Psoas muscle (tissue), 7 donors: ENCODE measurements at regions not wholly inside any gene's neighbourhood (a gene's known extent, or its start where the extent isn't known, plus 50 kb on each side); places are given as distances from the start of the nearest gene placed in this dataset.

ENCODE experiments used
- ATAC-seq, 4 donors: fragments of 200-7000 bp; cut with Tn5 transposase; one replicate each; pipeline ENCODE4 v1.9.1; 2020; ENCODE audit warnings: moderate library complexity in 3 of 4, mild to moderate bottlenecking in 2 of 4
- DNase-seq, 2 donors: peaks; one replicate each; pipeline ENCODE4 v3.0.0-alpha.2; 2020
- H3K27ac ChIP-seq: fragments of 200-600 bp; one replicate; pipeline ENCODE4 v1.8.0; 2022
- H3K27me3 ChIP-seq, 3 donors: fragments of 200-600 bp in 1 of 3; one replicate each; pipeline versions ENCODE4 v1.6.1 to v1.8.0; 2013 to 2022; ENCODE audit warnings: low read length in 2 of 3, mild to moderate bottlenecking in 2 of 3, moderate library complexity in 1 of 3; ENCODE audit not compliant: insufficient read depth in 3 of 3
- H3K36me3 ChIP-seq, 2 donors: fragments of 200-600 bp in 1 of 2; one replicate each; pipeline versions ENCODE4 v1.6.1 to v1.8.0; 2013 to 2022; ENCODE audit warnings: low read depth in 1 of 2, mild to moderate bottlenecking in 1 of 2, moderate library complexity in 1 of 2; ENCODE audit not compliant: insufficient read depth in 1 of 2
- H3K4me1 ChIP-seq: fragments of 200-600 bp; one replicate; pipeline ENCODE4 v1.8.0; 2022
- H3K4me3 ChIP-seq: fragments of 200-600 bp; one replicate; pipeline ENCODE4 v1.8.0; 2022; ENCODE audit warnings: mild to moderate bottlenecking
- H3K9me3 ChIP-seq: fragments of 200-600 bp; one replicate; pipeline ENCODE4 v1.8.0; 2022
- WGBS, 3 donors: extraction: QIAGEN DNeasy Blood & Tissue Kit; methylation state at CpG; one replicate each; pipeline versions ENCODE4 v1.1.6 to v1.1.7; 2013; 5-methylcytosine and 5-hydroxymethylcytosine counted together
- intact Hi-C, 2 donors: fragments of 100-400 bp; cut with DNase I; formaldehyde crosslinking; loops; one replicate each; pipeline versions ENCODE4 v1.11.0 to v1.14.2; 2022
- TF ChIP-seq, protein P1 (sequence below): fragments of 200-600 bp; IDR thresholded peaks from one replicate; pipeline ENCODE4 v1.8.0; 2022; ENCODE audit warnings: antibody characterized with exemption
- donor health status: healthy with polysubstance abuse.
- donor health status: DM: no; HTN: no; CAD: no; lungs with moderate emphysema.
- donor health status: Bipolar disorder and iron deficiency.
- donor health status: healthy.
- donor health status: DM: yes; HTN: yes; CAD: no.
- donor health status: DM: no; HTN: no; CAD: no.
- donor health status: DM: yes; HTN: yes; CAD: no.

DNA sequence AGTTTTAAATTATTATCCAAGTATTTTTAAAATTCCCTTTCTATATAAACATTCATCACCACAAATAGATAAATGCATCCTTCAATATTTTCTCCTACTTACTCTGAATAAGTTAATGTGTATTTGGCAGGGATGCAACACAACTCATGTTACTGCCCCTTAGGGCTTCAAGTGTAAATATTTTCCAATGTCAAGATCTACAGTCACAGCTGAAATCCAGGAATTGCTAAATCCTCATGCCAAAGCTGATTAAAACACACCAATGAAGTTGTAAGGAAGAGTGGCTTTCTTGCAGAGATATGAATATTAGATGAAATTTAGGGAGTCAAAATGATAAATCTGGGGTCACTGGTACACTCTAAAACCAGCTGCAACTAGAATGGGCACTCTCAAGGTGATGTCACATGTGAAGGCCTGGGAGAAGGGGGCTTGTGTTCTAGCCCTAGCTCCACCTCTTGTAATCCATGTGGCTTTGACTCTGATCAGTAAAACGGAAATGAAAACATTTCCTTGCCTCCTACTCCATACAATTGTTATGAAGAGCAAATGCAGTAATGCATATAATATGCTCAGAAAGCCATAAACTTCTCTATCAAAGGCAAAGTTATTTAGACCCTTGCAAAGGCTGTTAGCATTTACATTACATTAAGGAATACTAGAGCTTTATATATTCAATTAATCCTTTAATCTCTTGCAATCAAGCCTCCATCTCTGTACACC is 228.1 kb upstream of the NFE2L3 start:
- ATAC-seq (no peak), DNase-seq (no peak)
- Histone ChIP-seq H3K9me3 (no peaks in the 10 kb centered on the region), H3K27ac (no peak overlapping the region), H3K4me3 (no peak overlapping the region), H3K36me3 (no peaks in the 10 kb centered on the region), H3K27me3 (no peaks in the 10 kb centered on the region), H3K4me1 (no peaks in the 10 kb centered on the region)
- intact Hi-C loops = no loop called here
- 32 to 37% (median 35%) methylated on average over 1 of the region's 1 CpG for WGBS, 3 donors
- TF ChIP-seq, protein P1, sequence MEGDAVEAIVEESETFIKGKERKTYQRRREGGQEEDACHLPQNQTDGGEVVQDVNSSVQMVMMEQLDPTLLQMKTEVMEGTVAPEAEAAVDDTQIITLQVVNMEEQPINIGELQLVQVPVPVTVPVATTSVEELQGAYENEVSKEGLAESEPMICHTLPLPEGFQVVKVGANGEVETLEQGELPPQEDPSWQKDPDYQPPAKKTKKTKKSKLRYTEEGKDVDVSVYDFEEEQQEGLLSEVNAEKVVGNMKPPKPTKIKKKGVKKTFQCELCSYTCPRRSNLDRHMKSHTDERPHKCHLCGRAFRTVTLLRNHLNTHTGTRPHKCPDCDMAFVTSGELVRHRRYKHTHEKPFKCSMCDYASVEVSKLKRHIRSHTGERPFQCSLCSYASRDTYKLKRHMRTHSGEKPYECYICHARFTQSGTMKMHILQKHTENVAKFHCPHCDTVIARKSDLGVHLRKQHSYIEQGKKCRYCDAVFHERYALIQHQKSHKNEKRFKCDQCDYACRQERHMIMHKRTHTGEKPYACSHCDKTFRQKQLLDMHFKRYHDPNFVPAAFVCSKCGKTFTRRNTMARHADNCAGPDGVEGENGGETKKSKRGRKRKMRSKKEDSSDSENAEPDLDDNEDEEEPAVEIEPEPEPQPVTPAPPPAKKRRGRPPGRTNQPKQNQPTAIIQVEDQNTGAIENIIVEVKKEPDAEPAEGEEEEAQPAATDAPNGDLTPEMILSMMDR = no peak

DNA sequence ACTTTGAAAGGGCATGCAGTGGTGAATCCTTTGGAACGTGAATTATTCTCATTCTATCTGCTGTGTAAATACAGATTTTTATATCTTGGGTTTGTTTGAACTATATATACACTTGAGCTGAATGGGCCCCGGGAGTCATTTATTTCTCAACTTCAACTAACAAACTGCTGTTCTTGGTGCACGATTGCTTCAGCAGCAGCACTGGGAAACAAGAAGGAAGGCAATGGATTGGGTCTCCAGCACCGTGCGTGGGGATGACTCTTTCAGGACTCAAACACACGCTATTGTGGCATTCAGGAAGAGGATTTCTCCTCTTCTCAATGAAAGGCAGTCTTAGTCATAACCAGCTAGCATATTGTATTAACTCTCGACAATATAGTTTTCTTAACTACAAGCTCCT is 226.0 kb upstream of the NFE2L3 start:
- intact Hi-C loops = no loop called here
- Histone ChIP-seq H3K4me3 (no peak overlapping the region), H3K27me3 (peaks cover 0 to 6% (median 0%) of the 10 kb centered on the region in 3 donors), H3K27ac (no peak overlapping the region), H3K4me1 (no peaks in the 10 kb centered on the region), H3K36me3 (no peaks in the 10 kb centered on the region), H3K9me3 (no peaks in the 10 kb centered on the region)
- TF ChIP-seq, protein P1 = no peak
- ATAC-seq (no peak), DNase-seq (no peak)
- WGBS, 3 donors = 55 to 68% (median 59%) methylated on average over 7 of the region's 7 CpGs

DNA sequence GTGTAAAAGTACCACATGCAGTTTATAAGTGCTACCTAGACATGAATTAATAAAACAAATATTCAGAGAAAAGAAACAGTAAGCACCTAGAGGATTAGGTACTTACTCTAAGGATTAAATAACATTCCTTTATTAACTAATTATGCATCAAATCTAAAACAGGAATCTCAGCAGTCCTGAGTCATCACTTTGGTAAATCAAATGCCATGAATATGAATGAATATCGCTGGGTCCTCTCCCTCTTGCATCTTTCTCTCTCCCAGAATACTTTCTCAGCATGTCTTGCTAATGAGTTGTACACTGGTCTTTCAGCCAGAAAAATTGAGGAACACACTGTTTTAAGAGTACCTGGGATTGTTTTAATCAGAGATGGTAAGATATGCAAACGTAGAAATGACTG is 225.5 kb upstream of the NFE2L3 start:
- DNase-seq (no peak), ATAC-seq (no peak)
- TF ChIP-seq, protein P1 = no peak
- Histone ChIP-seq H3K4me1 (no peaks in the 10 kb centered on the region), H3K27ac (no peak overlapping the region), H3K27me3 (peaks cover 0 to 6% (median 0%) of the 10 kb centered on the region in 3 donors), H3K9me3 (no peaks in the 10 kb centered on the region), H3K36me3 (no peaks in the 10 kb centered on the region), H3K4me3 (no peak overlapping the region)
- intact Hi-C loops = no loop called here
- WGBS, 3 donors = 81 to 84% (median 84%) methylated on average over 2 of the region's 2 CpGs

DNA sequence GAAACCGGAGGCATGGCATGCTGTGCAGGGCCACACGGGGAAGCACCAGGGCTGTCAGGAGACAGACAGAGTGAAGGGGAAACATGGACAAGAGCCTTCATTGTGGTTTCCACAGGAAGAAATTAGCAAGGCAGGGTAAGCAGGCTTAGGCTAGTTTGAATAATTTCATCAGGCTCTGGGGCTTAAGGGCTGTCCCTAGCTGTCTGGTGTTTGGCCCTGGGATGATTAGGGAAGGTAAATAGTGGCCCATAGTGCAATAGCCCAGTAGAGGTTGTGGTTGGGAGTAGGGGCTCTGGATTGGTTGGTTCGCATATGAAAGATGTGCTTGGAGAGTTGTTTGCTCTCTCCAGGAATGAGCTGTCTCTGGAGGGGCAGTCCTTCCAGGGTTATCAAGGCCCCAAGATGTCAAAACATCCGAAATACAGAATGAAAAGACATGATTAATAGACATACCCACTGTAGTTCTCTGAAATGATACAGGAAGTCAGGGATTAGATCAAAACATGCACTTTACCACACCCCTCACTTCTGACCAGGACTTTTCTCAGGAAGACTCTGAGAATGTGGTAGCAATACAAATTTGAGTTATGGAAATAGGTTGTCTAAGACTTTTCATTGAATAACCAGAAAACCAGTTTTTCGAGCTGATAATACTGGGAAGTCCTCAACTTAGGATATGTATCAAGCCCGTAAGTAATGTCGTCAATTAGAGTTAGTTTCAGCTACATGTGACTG is 224.9 kb upstream of the NFE2L3 start:
- 77 to 82% (median 79%) methylated on average over 7 of the region's 7 CpGs for WGBS, 3 donors
- H3K9me3 ChIP-seq = no peaks in the 10 kb centered on the region
- DNase-seq (no peak), ATAC-seq (no peak)
- TF ChIP-seq, protein P1 = no peak
- H3K4me1 ChIP-seq = no peaks in the 10 kb centered on the region
- no peaks in the 10 kb centered on the region for H3K36me3 ChIP-seq
- H3K27me3 ChIP-seq = peaks cover 0 to 6% (median 0%) of the 10 kb centered on the region in 3 donors
- no peak overlapping the region for H3K4me3 ChIP-seq
- no peak overlapping the region for H3K27ac ChIP-seq
- intact Hi-C loops = no loop called here
